ENCODE measurements at regions not wholly inside any gene's neighbourhood (a gene's known extent, or its start where the extent isn't known, plus 50 kb on each side); places are given as distances from the start of the nearest gene placed in this dataset.
"Not testable (repeated sequence)": the region's sequence is repeated elsewhere in the genome, so short reads cannot be mapped to it uniquely, and the experiment has no call there.

DNA sequence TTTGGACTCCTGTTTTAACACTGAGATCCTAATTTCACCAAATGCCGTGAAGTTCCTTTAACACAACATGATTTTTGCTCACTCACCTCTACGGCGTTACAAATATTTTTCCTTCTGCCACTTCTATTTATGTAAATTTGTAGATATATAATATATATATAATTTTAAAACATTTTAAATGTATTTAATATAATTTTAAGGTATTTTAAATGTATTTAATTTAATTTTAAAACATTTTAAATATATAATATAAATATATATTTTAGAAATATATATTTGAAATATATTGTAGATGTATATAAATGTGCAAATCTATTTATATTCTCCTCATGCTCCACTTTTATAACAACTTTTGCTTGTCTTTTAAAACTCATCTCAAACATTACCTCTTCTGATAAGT, 1883.5 kb downstream of the KHDRBS2 start:
- TF ChIP-seq EZH2 (IDR thresholded peaks at IDR 0.05; ENCODE audit: insufficient read depth, low read length), result not testable (repeated sequence)
- TF ChIP-seq, protein P1, sequence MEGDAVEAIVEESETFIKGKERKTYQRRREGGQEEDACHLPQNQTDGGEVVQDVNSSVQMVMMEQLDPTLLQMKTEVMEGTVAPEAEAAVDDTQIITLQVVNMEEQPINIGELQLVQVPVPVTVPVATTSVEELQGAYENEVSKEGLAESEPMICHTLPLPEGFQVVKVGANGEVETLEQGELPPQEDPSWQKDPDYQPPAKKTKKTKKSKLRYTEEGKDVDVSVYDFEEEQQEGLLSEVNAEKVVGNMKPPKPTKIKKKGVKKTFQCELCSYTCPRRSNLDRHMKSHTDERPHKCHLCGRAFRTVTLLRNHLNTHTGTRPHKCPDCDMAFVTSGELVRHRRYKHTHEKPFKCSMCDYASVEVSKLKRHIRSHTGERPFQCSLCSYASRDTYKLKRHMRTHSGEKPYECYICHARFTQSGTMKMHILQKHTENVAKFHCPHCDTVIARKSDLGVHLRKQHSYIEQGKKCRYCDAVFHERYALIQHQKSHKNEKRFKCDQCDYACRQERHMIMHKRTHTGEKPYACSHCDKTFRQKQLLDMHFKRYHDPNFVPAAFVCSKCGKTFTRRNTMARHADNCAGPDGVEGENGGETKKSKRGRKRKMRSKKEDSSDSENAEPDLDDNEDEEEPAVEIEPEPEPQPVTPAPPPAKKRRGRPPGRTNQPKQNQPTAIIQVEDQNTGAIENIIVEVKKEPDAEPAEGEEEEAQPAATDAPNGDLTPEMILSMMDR (IDR thresholded peaks at IDR 0.05; ENCODE audit: insufficient read depth, low read depth, low read length), result not testable (repeated sequence)
